GM23338 (cell line): ENCODE measurements at regions not wholly inside any gene's neighbourhood (a gene's known extent, or its start where the extent isn't known, plus 50 kb on each side); places are given as distances from the start of the nearest gene placed in this dataset.

ENCODE experiments used
- CTCF ChIP-seq, 2 experiments: fragments of 200-600 bp in 1 of 2; sonication (generic) in 1 of 2; conservative IDR thresholded peaks; 2 replicates each; pipeline versions ENCODE4 v1.5.1 to v1.6.1; 2016 to 2017; ENCODE audit warnings: antibody characterized with exemption in 2 of 2, low read depth in 2 of 2, mild to moderate bottlenecking in 2 of 2, moderate library complexity in 1 of 2
- EZH2 ChIP-seq: fragments of 200-600 bp; sonication (generic); IDR thresholded peaks from one replicate; pipeline ENCODE4 v1.8.0; 2017; ENCODE audit warnings: antibody characterized with exemption, mild to moderate bottlenecking, low read depth; ENCODE audit not compliant: unreplicated experiment
- EZH2phosphoT487 ChIP-seq: fragments of 200-600 bp; sonication (generic); IDR thresholded peaks from one replicate; pipeline ENCODE4 v1.8.1; 2018; ENCODE audit warnings: antibody characterized with exemption; ENCODE audit not compliant: unreplicated experiment

DNA sequence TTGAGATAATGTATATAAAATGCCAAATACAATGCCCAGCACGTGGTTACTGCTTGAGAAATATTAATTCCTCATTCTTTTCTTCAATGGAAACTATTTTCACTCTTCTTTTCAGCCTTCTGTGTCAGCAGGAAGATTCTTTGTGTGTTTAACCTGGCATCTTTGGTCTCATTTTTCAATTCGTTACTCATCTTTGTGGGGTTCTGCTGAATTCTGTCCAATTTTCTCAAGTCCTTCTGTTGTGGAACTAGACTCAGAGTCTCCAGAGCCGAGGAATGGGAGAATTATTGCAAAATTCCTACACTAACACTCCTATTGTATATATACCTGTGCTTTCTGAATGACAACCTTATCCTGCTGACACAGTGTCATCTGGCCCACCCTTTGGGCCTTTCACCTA is 96.8 kb upstream of the RGMA start:
- TF ChIP-seq CTCF (conservative IDR thresholded peaks at IDR 0.05; ENCODE audit: low read depth in 2 of 2) (no peak), EZH2 (no peak), EZH2phosphoT487 (no peak)
